OCI-LY1 (cell line): ENCODE measurements at regions not wholly inside any gene's neighbourhood (a gene's known extent, or its start where the extent isn't known, plus 50 kb on each side); places are given as distances from the start of the nearest gene placed in this dataset.

Experiments
- H2AFZ ChIP-seq: fragments of 200-600 bp; sonication (generic), shearing (Covaris generic); 2 replicates; pipeline ENCODE4 v1.6.0; 2014; ENCODE audit warnings: antibody characterized with exemption, mild to moderate bottlenecking, low read length
- H3F3A ChIP-seq: fragments of 200-600 bp; sonication (generic), shearing (Covaris generic); 2 replicates; pipeline ENCODE4 v1.6.0; 2014; ENCODE audit warnings: mild to moderate bottlenecking, antibody characterized with exemption, low read length, moderate library complexity; ENCODE audit not compliant: insufficient read depth
- H3K27ac ChIP-seq: fragments of 200-600 bp; sonication (generic); 2 replicates; pipeline ENCODE4 v1.5.1; 2014; ENCODE audit warnings: low read length, mixed run types, mild to moderate bottlenecking, low read depth; ENCODE audit not compliant: poor library complexity, severe bottlenecking
- H3K27me3 ChIP-seq: fragments of 200-600 bp; sonication (generic); 2 replicates; pipeline ENCODE4 v1.6.0; 2014; ENCODE audit warnings: antibody characterized with exemption, mild to moderate bottlenecking, low read length, moderate library complexity; ENCODE audit not compliant: insufficient read depth
- H3K36me3 ChIP-seq: fragments of 200-600 bp; sonication (generic); 2 replicates; pipeline ENCODE4 v1.6.1; 2014; ENCODE audit warnings: mild to moderate bottlenecking, antibody characterized with exemption, low read length, moderate library complexity, mixed read lengths; ENCODE audit not compliant: insufficient read depth
- H3K4me1 ChIP-seq: fragments of 200-600 bp; sonication (generic); 2 replicates; pipeline ENCODE4 v1.5.1; 2014; ENCODE audit warnings: mild to moderate bottlenecking, low read length, moderate library complexity; ENCODE audit not compliant: insufficient read depth, severe bottlenecking
- H3K4me2 ChIP-seq: fragments of 200-600 bp; sonication (generic), shearing (Covaris generic); 2 replicates; pipeline ENCODE4 v1.6.1; 2014; ENCODE audit warnings: low read length
- H3K4me3 ChIP-seq: fragments of 200-600 bp; sonication (generic); 2 replicates; pipeline ENCODE4 v1.5.1; 2014; ENCODE audit warnings: low read length, low read depth, mild to moderate bottlenecking, mixed read lengths; ENCODE audit not compliant: poor library complexity, severe bottlenecking
- H3K79me2 ChIP-seq: fragments of 200-600 bp; shearing (Covaris generic); 2 replicates; pipeline ENCODE4 v1.6.1; 2016; ENCODE audit warnings: mixed run types, low read length, mixed read lengths; ENCODE audit not compliant: insufficient read depth
- H3K9ac ChIP-seq: fragments of 200-600 bp; sonication (generic), shearing (Covaris generic); 2 replicates; pipeline ENCODE4 v1.6.1; 2014; ENCODE audit warnings: mild to moderate bottlenecking, low read length, mixed read lengths
- H3K9me2 ChIP-seq: fragments of 200-600 bp; sonication (generic), shearing (Covaris generic); 2 replicates; pipeline ENCODE4 v1.6.1; 2014; ENCODE audit warnings: low read depth, mild to moderate bottlenecking, low read length, mixed read lengths
- H3K9me3 ChIP-seq: fragments of 200-600 bp; shearing (Covaris generic); 2 replicates; pipeline ENCODE4 v1.6.1; 2014; ENCODE audit warnings: low read length, mixed read lengths
- H4K20me1 ChIP-seq: fragments of 200-600 bp; sonication (generic), shearing (Covaris generic); 2 replicates; pipeline ENCODE4 v1.6.0; 2016; ENCODE audit warnings: mild to moderate bottlenecking, low read length; ENCODE audit not compliant: insufficient read depth
- CTCF ChIP-seq: fragments of 200-600 bp; sonication (generic), shearing (Covaris generic); IDR thresholded peaks from 2 replicates; pipeline ENCODE4 v1.5.1; 2017; ENCODE audit warnings: mild to moderate bottlenecking, antibody characterized with exemption, low read length, moderate library complexity, mixed read lengths
- EZH2 ChIP-seq: fragments of 200-600 bp; sonication (generic), shearing (Covaris generic); IDR thresholded peaks from 2 replicates; pipeline ENCODE4 v1.8.0; 2017; ENCODE audit warnings: borderline replicate concordance, mixed run types, mild to moderate bottlenecking, antibody characterized with exemption, low read length, moderate library complexity, mixed read lengths

- Histone ChIP-seq H3K4me2 (no peak overlapping the region), H3K4me1 (no peaks in the 10 kb centered on the region), H3F3A (no peaks in the 10 kb centered on the region), H3K9me3 (no peaks in the 10 kb centered on the region), H3K4me3 (no peak overlapping the region), H3K9ac (no peak overlapping the region), H3K27me3 (no peaks in the 10 kb centered on the region), H3K27ac (no peak overlapping the region), H3K36me3 (no peaks in the 10 kb centered on the region), H4K20me1 (no peaks in the 10 kb centered on the region), H2AFZ (no peak overlapping the region), H3K9me2 (no peaks in the 10 kb centered on the region), H3K79me2 (no peaks in the 10 kb centered on the region)
- TF ChIP-seq CTCF (no peak), EZH2 (no peak)
Measured at GRCh38 chr11:127679816-127680545, 679.4 kb upstream of the KIRREL3 start.

DNA sequence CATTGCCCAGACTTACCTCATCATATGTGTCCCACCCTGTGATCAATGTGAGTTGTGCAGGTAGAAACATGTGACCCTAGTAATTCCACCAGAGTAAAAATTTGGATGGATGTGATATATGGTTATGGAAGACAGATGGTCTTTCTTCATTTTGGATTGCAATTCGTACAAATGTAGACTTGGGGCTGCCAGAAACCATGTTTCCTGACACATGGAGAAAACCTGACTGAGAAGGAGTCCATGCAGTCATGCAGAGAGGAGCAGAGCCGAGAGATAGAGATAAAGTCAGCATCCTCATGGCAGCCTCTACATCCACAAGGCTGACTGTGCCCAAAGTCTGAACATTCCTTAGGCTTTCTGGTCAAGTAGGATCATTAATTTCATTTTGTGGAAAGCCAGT lies 678.1 kb upstream of the KIRREL3 start:
- no peak overlapping the region for H3K4me2 ChIP-seq
- H3K9me2 ChIP-seq: no peaks in the 10 kb centered on the region
- H2AFZ ChIP-seq: no peak overlapping the region
- no peak for TF ChIP-seq CTCF
- TF ChIP-seq EZH2: no peak
- H3K4me1 ChIP-seq: no peaks in the 10 kb centered on the region
- no peaks in the 10 kb centered on the region for H3F3A ChIP-seq
- H3K27ac ChIP-seq: no peak overlapping the region
- H3K27me3 ChIP-seq: no peaks in the 10 kb centered on the region
- H3K79me2 ChIP-seq: no peaks in the 10 kb centered on the region
- H3K4me3 ChIP-seq: no peak overlapping the region
- H3K9ac ChIP-seq: no peak overlapping the region
- H4K20me1 ChIP-seq: no peaks in the 10 kb centered on the region
- no peaks in the 10 kb centered on the region for H3K9me3 ChIP-seq
- H3K36me3 ChIP-seq: no peaks in the 10 kb centered on the region

GRCh38 chr11:127677660-127678425 lies 677.3 kb upstream of the KIRREL3 start:
- Histone ChIP-seq H3K4me2 (no peak overlapping the region), H3K9ac (no peak overlapping the region)

More at GRCh38 chr11:127677660-127678425, 677.3 kb upstream of the KIRREL3 start:
- H2AFZ ChIP-seq: no peak overlapping the region
- no peaks in the 10 kb centered on the region for H3K9me3 ChIP-seq
- no peaks in the 10 kb centered on the region for H3K36me3 ChIP-seq
- TF ChIP-seq CTCF (no peak), EZH2 (no peak)
- H3K4me3 ChIP-seq: no peak overlapping the region
- no peak overlapping the region for H3K27ac ChIP-seq
- H3K27me3 ChIP-seq: no peaks in the 10 kb centered on the region
- no peaks in the 10 kb centered on the region for H4K20me1 ChIP-seq
- no peaks in the 10 kb centered on the region for H3F3A ChIP-seq
- no peaks in the 10 kb centered on the region for H3K79me2 ChIP-seq
- H3K9me2 ChIP-seq: no peaks in the 10 kb centered on the region
- no peaks in the 10 kb centered on the region for H3K4me1 ChIP-seq
